B cell (primary cell): ENCODE measurements at regions not wholly inside any gene's neighbourhood (a gene's known extent, or its start where the extent isn't known, plus 50 kb on each side); places are given as distances from the start of the nearest gene placed in this dataset.

Source experiments
- ATAC-seq: fragments of 200-7000 bp; cut with Tn5 transposase; one replicate; pipeline ENCODE4 v1.10.0; 2021; ENCODE audit warnings: low read depth, mild to moderate bottlenecking, moderate number of reproducible peaks, moderate library complexity
- CTCF ChIA-PET: fragments of 350-600 bp; sonication (Branson Sonifier 250); formaldehyde crosslinking; loops from one replicate; lab custom pipeline; 2021; ENCODE audit warnings: antibody characterized with exemption, inconsistent platforms; lab: Charles Lee
- POLR2A ChIA-PET: fragments of 350-600 bp; sonication (Branson Sonifier 250); formaldehyde crosslinking; loops from one replicate; lab custom pipeline; 2021; ENCODE audit warnings: antibody characterized with exemption; lab: Charles Lee
- DNase-seq: peaks from one replicate; pipeline ENCODE4 v3.0.0; 2013
- H2AFZ ChIP-seq: 2 replicates; pipeline ENCODE4 v1.6.1; 2012; ENCODE audit warnings: mild to moderate bottlenecking, low read depth, low read length; ENCODE audit not compliant: insufficient read depth, poor library complexity, severe bottlenecking
- H3K27ac ChIP-seq, 2 donors: 1 replicate in 1 of 2; 2 replicates in 1 of 2; pipeline ENCODE4 v1.5.1; 2012 to 2013; ENCODE audit warnings: low read length in 2 of 2, mild to moderate bottlenecking in 2 of 2, moderate library complexity in 1 of 2
- H3K27me3 ChIP-seq, 4 experiments: fragments of 200-600 bp in 1 of 4; sonication (generic) in 1 of 4; replicated peaks in 1 of 4; 1 replicate in 2 of 4; 2 replicates in 2 of 4; pipeline versions ENCODE4 v1.6.1 to v1.7.0; 2013 to 2016; ENCODE audit warnings: low read length in 3 of 4, mild to moderate bottlenecking in 2 of 4, mixed read lengths in 1 of 4, moderate library complexity in 1 of 4; ENCODE audit not compliant: insufficient read depth in 4 of 4, control insufficient read depth in 3 of 4; ENCODE audit errors: control extremely low read depth in 1 of 4
- H3K36me3 ChIP-seq, 2 experiments: replicated peaks in 1 of 2; 1 replicate in 1 of 2; 2 replicates in 1 of 2; pipeline versions ENCODE4 v1.6.1 to v1.7.1; 2013; ENCODE audit warnings: low read length in 1 of 2; ENCODE audit not compliant: insufficient read depth in 2 of 2, control insufficient read depth in 1 of 2; ENCODE audit errors: control extremely low read depth in 1 of 2, extremely low read depth in 1 of 2
- H3K4me1 ChIP-seq, 2 donors: fragments of 200-600 bp in 1 of 2; sonication (generic) in 1 of 2; 1 replicate in 1 of 2; 2 replicates in 1 of 2; pipeline versions ENCODE4 v1.5.1 to v1.6.1; 2013 to 2017; ENCODE audit warnings: low read length in 2 of 2; ENCODE audit not compliant: control insufficient read depth in 2 of 2, insufficient read depth in 2 of 2
- H3K4me2 ChIP-seq: replicated peaks from 2 replicates; pipeline ENCODE3; 2012; ENCODE audit warnings: mild to moderate bottlenecking, low read depth, low read length; ENCODE audit not compliant: poor library complexity, severe bottlenecking
- H3K4me3 ChIP-seq, 5 experiments: fragments of 200-600 bp in 1 of 5; sonication (generic) in 1 of 5; 1 replicate in 3 of 5; 2 replicates in 2 of 5; pipeline versions ENCODE4 v1.5.1 to v1.7.0; 2011 to 2016; ENCODE audit warnings: low read length in 4 of 5, mild to moderate bottlenecking in 4 of 5, low read depth in 2 of 5, control low read depth in 1 of 5, moderate library complexity in 1 of 5; ENCODE audit not compliant: insufficient read depth in 1 of 5; ENCODE audit errors: control extremely low read depth in 1 of 5, extremely low read depth in 1 of 5
- H3K79me2 ChIP-seq: fragments of 200-600 bp; sonication (generic); one replicate; pipeline ENCODE4 v1.6.0; 2016; ENCODE audit warnings: low read length; ENCODE audit not compliant: control insufficient read depth, insufficient read depth
- H3K9ac ChIP-seq: fragments of 200-600 bp; sonication (generic); 2 replicates; pipeline ENCODE4 v1.6.1; 2017; ENCODE audit warnings: mild to moderate bottlenecking, low read length, moderate library complexity
- H3K9me3 ChIP-seq, 3 donors: one replicate each; pipeline versions ENCODE4 v1.6.1 to v1.7.1; 2013; ENCODE audit warnings: low read length in 2 of 3; ENCODE audit not compliant: control insufficient read depth in 2 of 3, insufficient read depth in 1 of 3; ENCODE audit errors: control extremely low read depth in 1 of 3
- H4K20me1 ChIP-seq: 2 replicates; pipeline ENCODE4 v1.6.0; 2012; ENCODE audit warnings: mild to moderate bottlenecking, low read length; ENCODE audit not compliant: insufficient read depth, control insufficient read depth, poor library complexity, severe bottlenecking
- H3K27ac Mint-ChIP-seq: one replicate; pipeline ENCODE4 v1.8.0; 2021; ENCODE audit warnings: mixed read lengths
- H3K27me3 Mint-ChIP-seq: one replicate; pipeline ENCODE4 v1.8.0; 2021; ENCODE audit warnings: mixed read lengths
- H3K4me1 Mint-ChIP-seq: one replicate; pipeline ENCODE4 v1.8.0; 2021; ENCODE audit warnings: mixed read lengths
- H3K4me3 Mint-ChIP-seq: one replicate; pipeline ENCODE4 v1.8.0; 2021; ENCODE audit warnings: mixed read lengths
- H3K9me3 Mint-ChIP-seq: one replicate; pipeline ENCODE4 v1.8.0; 2022; ENCODE audit warnings: mixed read lengths; ENCODE audit not compliant: insufficient read depth
- CTCF ChIP-seq: fragments of 200-600 bp; IDR thresholded peaks from one replicate; pipeline ENCODE4 v1.8.0; 2022; ENCODE audit warnings: antibody characterized with exemption, mild to moderate bottlenecking
- EZH2 ChIP-seq: IDR thresholded peaks from 2 replicates; pipeline ENCODE4 v1.6.1; 2012; ENCODE audit warnings: borderline replicate concordance, low read depth, mild to moderate bottlenecking, moderate library complexity, low read length; ENCODE audit not compliant: insufficient read depth, poor library complexity, severe bottlenecking
- WGBS: methylation state at CpG from one replicate; pipeline ENCODE4 v1.1.5; 2013; ENCODE audit warnings: missing lambda C conversion rate; ENCODE audit not compliant: insufficient coverage; 5-methylcytosine and 5-hydroxymethylcytosine counted together
- intact Hi-C: fragments of 100-400 bp; cut with micrococcal nuclease; formaldehyde crosslinking; loops from one replicate; pipeline ENCODE4 v1.10.0; 2022

DNA sequence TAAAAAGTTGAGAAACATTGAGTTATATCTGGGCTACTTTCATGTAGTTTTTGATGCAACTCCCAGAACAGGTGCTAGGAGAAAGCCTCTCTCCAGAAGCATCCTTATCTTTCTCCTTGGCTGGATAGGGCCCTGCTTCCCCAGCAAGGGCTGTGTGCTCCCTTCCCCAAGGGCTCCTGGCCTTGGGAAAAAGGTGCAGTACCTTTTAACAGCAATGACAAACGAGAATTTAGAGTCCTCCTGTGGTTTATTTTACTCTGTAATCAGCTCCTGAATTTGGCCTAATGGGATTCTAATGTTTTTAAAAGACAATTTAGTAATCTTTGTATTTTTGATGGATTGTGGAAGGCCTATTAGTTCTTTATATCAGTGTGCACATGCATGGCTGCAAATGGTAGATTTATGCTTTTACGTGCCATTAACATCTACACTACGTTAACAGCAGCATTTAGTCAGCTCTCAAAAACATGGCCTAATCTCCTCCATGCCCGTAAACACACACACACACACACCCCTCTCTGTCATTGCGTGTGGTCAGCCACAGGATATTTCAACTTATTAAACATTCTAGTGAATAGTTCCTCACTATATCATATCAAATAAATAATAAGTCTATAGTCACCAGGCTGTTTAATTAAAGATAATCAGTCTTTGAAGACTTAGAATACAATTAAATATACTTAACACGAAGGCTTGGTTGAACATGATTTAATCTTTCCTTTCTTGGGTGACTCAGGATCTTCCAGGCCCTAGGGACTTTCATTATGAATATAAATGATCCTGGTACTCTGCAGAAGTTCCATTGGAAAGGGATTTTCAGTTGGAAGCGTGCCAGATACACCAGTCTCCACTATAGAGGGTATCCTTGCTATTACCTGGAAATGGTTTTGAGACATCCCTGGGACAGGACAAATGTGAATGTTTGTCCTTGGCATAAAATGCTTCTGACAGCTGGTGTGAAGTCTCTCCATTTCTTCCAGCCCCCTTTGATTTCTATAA is 181.4 kb upstream of the PWP1 start:
- no peak overlapping the region for H3K27ac Mint-ChIP-seq
- H3K4me1 Mint-ChIP-seq: no peaks in the 10 kb centered on the region
- H3K4me3 Mint-ChIP-seq: no peak overlapping the region
- H3K4me1 ChIP-seq: no peaks in the 10 kb centered on the region
- H3K9me3 Mint-ChIP-seq: no peaks in the 10 kb centered on the region
- H2AFZ ChIP-seq: no peak overlapping the region
- no peak for TF ChIP-seq CTCF
- no peak for TF ChIP-seq EZH2
- no CpG with 5 or more reads among the region's 7 CpGs for WGBS
- DNase-seq: no peak
- H3K4me2 ChIP-seq: no peak overlapping the region
- intact Hi-C loops: no loop called here
- CTCF ChIA-PET: no interaction called here
- no peak overlapping the region for H3K4me3 ChIP-seq
- H3K36me3 ChIP-seq: no peaks in the 10 kb centered on the region
- no peaks in the 10 kb centered on the region for H3K27me3 ChIP-seq
- no peaks in the 10 kb centered on the region for H4K20me1 ChIP-seq
- H3K27me3 Mint-ChIP-seq: peaks cover 18% of the 10 kb centered on the region
- no peak overlapping the region for H3K9ac ChIP-seq
- H3K27ac ChIP-seq: no peak overlapping the region
- POLR2A ChIA-PET: no interaction called here
- H3K79me2 ChIP-seq: no peaks in the 10 kb centered on the region
- H3K9me3 ChIP-seq: no peaks in the 10 kb centered on the region
- ATAC-seq: no peak

- Mint-ChIP-seq H3K27me3 (peaks cover 26% of the 10 kb centered on the region), H3K9me3 (no peaks in the 10 kb centered on the region), H3K27ac (no peak overlapping the region), H3K4me3 (no peak overlapping the region), H3K4me1 (no peaks in the 10 kb centered on the region)
- H3K27me3 ChIP-seq: no peaks in the 10 kb centered on the region
- H2AFZ ChIP-seq: no peak overlapping the region
- no peak overlapping the region for H3K4me2 ChIP-seq
- no peak overlapping the region for H3K27ac ChIP-seq
- no peak overlapping the region for H3K4me3 ChIP-seq
- no peaks in the 10 kb centered on the region for H3K4me1 ChIP-seq
- no peak overlapping the region for H3K9ac ChIP-seq
- no peaks in the 10 kb centered on the region for H3K79me2 ChIP-seq
- no peak for ATAC-seq
- no peaks in the 10 kb centered on the region for H3K9me3 ChIP-seq
- ChIA-PET CTCF (no interaction called here), POLR2A (no interaction called here)
- TF ChIP-seq EZH2 (no peak), CTCF (no peak)
- no peak for DNase-seq
- intact Hi-C loops: no loop called here
- no peaks in the 10 kb centered on the region for H4K20me1 ChIP-seq
- 90% methylated on average over 4 of the region's 4 CpGs for WGBS
- H3K36me3 ChIP-seq: no peaks in the 10 kb centered on the region
Observed at GRCh38 chr12:107509421-107509820, 176.2 kb upstream of the PWP1 start.
